Spleen (tissue), 7 donors: ENCODE measurements at regions not wholly inside any gene's neighbourhood (a gene's known extent, or its start where the extent isn't known, plus 50 kb on each side); places are given as distances from the start of the nearest gene placed in this dataset.

ENCODE experiments used
- POLR2A ChIP-seq, 3 donors: fragments of 450-650 bp; IDR thresholded peaks; one replicate each; pipeline ENCODE4 v1.5.1; 2017; ENCODE audit warnings: antibody characterized with exemption in 3 of 3, mild to moderate bottlenecking in 1 of 3
- POLR2AphosphoS5 ChIP-seq, 3 donors: sonication (generic); formaldehyde crosslinking; IDR thresholded peaks; one replicate each; pipeline ENCODE4 v1.5.1; 2017; ENCODE audit warnings: antibody characterized with exemption in 3 of 3
- TF ChIP-seq, protein P1 (sequence below), 11 experiments: fragments of 200-600 bp in 7 of 11; fragments of 450-650 bp in 4 of 11; sonication (generic) in 4 of 11; IDR thresholded peaks in 8 of 11; conservative IDR thresholded peaks in 3 of 11; 1 replicate in 7 of 11; 2 replicates in 4 of 11; pipeline versions ENCODE4 v1.4.0 to v1.8.0; 2016 to 2021; ENCODE audit warnings: antibody characterized with exemption in 11 of 11, inconsistent platforms in 4 of 11, mild to moderate bottlenecking in 1 of 11
- donor health status: DM: no; HTN: no; CAD: no; lungs with moderate emphysema.
- donor health status: DM: no; HTN: no; CAD: no.
- donor health status: DM: no; HTN: no; CAD: no.

- no peak for TF ChIP-seq POLR2A (IDR thresholded peaks at IDR 0.05)
- TF ChIP-seq, protein P1, sequence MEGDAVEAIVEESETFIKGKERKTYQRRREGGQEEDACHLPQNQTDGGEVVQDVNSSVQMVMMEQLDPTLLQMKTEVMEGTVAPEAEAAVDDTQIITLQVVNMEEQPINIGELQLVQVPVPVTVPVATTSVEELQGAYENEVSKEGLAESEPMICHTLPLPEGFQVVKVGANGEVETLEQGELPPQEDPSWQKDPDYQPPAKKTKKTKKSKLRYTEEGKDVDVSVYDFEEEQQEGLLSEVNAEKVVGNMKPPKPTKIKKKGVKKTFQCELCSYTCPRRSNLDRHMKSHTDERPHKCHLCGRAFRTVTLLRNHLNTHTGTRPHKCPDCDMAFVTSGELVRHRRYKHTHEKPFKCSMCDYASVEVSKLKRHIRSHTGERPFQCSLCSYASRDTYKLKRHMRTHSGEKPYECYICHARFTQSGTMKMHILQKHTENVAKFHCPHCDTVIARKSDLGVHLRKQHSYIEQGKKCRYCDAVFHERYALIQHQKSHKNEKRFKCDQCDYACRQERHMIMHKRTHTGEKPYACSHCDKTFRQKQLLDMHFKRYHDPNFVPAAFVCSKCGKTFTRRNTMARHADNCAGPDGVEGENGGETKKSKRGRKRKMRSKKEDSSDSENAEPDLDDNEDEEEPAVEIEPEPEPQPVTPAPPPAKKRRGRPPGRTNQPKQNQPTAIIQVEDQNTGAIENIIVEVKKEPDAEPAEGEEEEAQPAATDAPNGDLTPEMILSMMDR (IDR thresholded peaks at IDR 0.05 in 8 of 11, conservative IDR thresholded peaks at IDR 0.05 in 3 of 11) = no peak
- TF ChIP-seq POLR2AphosphoS5 (IDR thresholded peaks at IDR 0.05) = no peak
Observed at GRCh38 chrX:109813236-109813635, 80.2 kb upstream of the ACSL4 start.
